ENCODE measurements at regions not wholly inside any gene's neighbourhood (a gene's known extent, or its start where the extent isn't known, plus 50 kb on each side); places are given as distances from the start of the nearest gene placed in this dataset.

DNA sequence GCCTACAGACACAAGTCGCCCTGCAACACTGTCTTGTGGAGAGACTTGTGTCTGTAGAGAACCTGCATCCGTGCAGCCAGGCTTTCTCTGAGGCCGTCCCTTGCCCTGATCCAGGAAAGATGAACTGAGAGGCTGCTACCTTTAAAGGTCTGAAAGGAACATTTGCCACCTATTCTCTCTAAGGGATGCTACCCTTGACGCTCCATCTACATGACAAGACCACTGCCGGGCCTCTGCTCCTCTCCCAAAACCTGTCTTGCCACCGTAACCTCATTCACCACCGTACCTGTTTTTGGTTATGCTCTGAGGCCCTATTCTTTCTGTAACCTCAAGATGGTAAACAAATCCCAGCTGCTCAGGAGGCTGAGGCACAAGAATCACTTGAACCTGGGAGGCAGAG lies 73.9 kb downstream of the FOXF2 start:
- Histone ChIP-seq H3K27ac (ENCODE audit: low read depth, low read length) (no peak overlapping the region), H2AK5ac (ENCODE audit: low read length) (no peak overlapping the region), H4K8ac (ENCODE audit: low read depth, low read length) (no peak overlapping the region), H3K4me2 (ENCODE audit: low read length) (no peak overlapping the region), H3K56ac (ENCODE audit: low read length) (no peak overlapping the region), H2BK120ac (ENCODE audit: low read depth, low read length) (no peak overlapping the region), H3K36me3 (ENCODE audit: control insufficient read depth, insufficient read depth, low read length) (no peaks in the 10 kb centered on the region), H2BK15ac (replicated peaks; ENCODE audit: low read depth) (no peak overlapping the region), H3K23ac (ENCODE audit: low read length) (no peak overlapping the region), H2BK5ac (ENCODE audit: low read length) (no peak overlapping the region), H3K9ac (ENCODE audit: low read length) (no peak overlapping the region), H3K4ac (ENCODE audit: low read depth, low read length) (no peak overlapping the region), H3K18ac (ENCODE audit: low read length) (no peak overlapping the region), H3K4me3 (ENCODE audit: low read length) (no peak overlapping the region), H3K27me3 (ENCODE audit: insufficient read depth, low read length, poor library complexity) (no peaks in the 10 kb centered on the region), H3K79me2 (ENCODE audit: control insufficient read depth, insufficient read depth, low read length) (no peaks in the 10 kb centered on the region), H3K4me1 (ENCODE audit: control insufficient read depth, low read depth, low read length) (peaks cover 4% of the 10 kb centered on the region), H4K5ac (ENCODE audit: low read length) (no peak overlapping the region), H3K79me1 (ENCODE audit: low read length) (no peaks in the 10 kb centered on the region)
- no peak for DNase-seq
- no CpG with 5 or more reads among the region's 7 CpGs for WGBS (ENCODE audit: extremely low coverage, insufficient coverage, low lambda C conversion rate)

DNA sequence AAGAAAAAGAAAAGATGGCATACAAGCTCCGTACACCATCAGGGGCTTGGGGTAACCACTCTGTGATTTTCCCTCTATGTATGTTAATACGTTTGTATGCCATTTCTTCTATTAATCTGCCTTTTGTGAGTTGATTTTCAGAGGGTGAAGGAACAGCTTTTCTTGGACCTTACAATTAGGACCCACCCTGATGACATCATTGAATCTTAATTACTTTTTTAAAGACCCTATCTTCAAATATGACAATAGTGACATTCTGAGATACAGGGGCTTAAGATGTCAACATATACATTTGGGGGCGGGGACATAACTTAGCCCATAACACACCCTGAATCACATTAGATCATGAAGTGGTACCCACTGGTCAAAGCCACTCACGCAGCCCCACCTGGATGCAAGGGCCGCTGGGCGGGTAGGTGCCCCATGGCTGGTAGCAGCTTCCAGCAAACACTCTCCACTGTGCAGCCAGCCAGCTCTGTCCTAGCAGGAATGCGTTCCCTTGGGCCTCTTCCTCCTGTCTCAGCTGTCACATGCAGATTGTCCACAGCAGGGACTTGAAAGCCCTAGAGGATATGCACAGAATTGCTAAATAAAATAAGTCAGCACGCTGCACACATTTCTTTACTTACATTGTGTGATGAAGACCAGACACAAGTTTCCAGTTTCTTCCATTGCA lies 74.5 kb downstream of the FOXF2 start:
- Histone ChIP-seq H3K18ac (ENCODE audit: low read length) (no peak overlapping the region), H3K79me2 (ENCODE audit: control insufficient read depth, insufficient read depth, low read length) (no peaks in the 10 kb centered on the region), H3K36me3 (ENCODE audit: control insufficient read depth, insufficient read depth, low read length) (no peaks in the 10 kb centered on the region), H2BK15ac (replicated peaks; ENCODE audit: low read depth) (no peak overlapping the region), H3K4me2 (ENCODE audit: low read length) (no peak overlapping the region), H3K27ac (ENCODE audit: low read depth, low read length) (no peak overlapping the region), H3K23ac (ENCODE audit: low read length) (no peak overlapping the region), H3K27me3 (ENCODE audit: insufficient read depth, low read length, poor library complexity) (no peaks in the 10 kb centered on the region), H4K5ac (ENCODE audit: low read length) (no peak overlapping the region), H2BK5ac (ENCODE audit: low read length) (no peak overlapping the region), H3K9ac (ENCODE audit: low read length) (no peak overlapping the region), H4K8ac (ENCODE audit: low read depth, low read length) (no peak overlapping the region), H3K56ac (ENCODE audit: low read length) (no peak overlapping the region), H2BK120ac (ENCODE audit: low read depth, low read length) (no peak overlapping the region), H3K4me3 (ENCODE audit: low read length) (no peak overlapping the region), H3K79me1 (ENCODE audit: low read length) (no peaks in the 10 kb centered on the region), H3K4ac (ENCODE audit: low read depth, low read length) (no peak overlapping the region), H3K4me1 (ENCODE audit: control insufficient read depth, low read depth, low read length) (peaks cover 4% of the 10 kb centered on the region), H2AK5ac (ENCODE audit: low read length) (no peak overlapping the region)
- no peak for DNase-seq
- no CpG with 5 or more reads among the region's 8 CpGs for WGBS (ENCODE audit: extremely low coverage, insufficient coverage, low lambda C conversion rate)

- Histone ChIP-seq H3K23ac (ENCODE audit: low read length) (no peak overlapping the region), H4K8ac (ENCODE audit: low read depth, low read length) (no peak overlapping the region), H2AK5ac (ENCODE audit: low read length) (no peak overlapping the region), H2BK15ac (replicated peaks; ENCODE audit: low read depth) (no peak overlapping the region), H3K56ac (ENCODE audit: low read length) (no peak overlapping the region), H3K18ac (ENCODE audit: low read length) (no peak overlapping the region), H3K4me2 (ENCODE audit: low read length) (no peak overlapping the region), H3K4ac (ENCODE audit: low read depth, low read length) (no peak overlapping the region), H3K36me3 (ENCODE audit: control insufficient read depth, insufficient read depth, low read length) (no peaks in the 10 kb centered on the region), H3K79me1 (ENCODE audit: low read length) (no peaks in the 10 kb centered on the region), H3K4me1 (ENCODE audit: control insufficient read depth, low read depth, low read length) (peaks cover 4% of the 10 kb centered on the region), H2BK5ac (ENCODE audit: low read length) (no peak overlapping the region), H3K27ac (ENCODE audit: low read depth, low read length) (no peak overlapping the region), H3K9ac (ENCODE audit: low read length) (no peak overlapping the region), H3K79me2 (ENCODE audit: control insufficient read depth, insufficient read depth, low read length) (no peaks in the 10 kb centered on the region), H3K27me3 (ENCODE audit: insufficient read depth, low read length, poor library complexity) (no peaks in the 10 kb centered on the region), H4K5ac (ENCODE audit: low read length) (no peak overlapping the region), H2BK120ac (ENCODE audit: low read depth, low read length) (no peak overlapping the region), H3K4me3 (ENCODE audit: low read length) (no peak overlapping the region)
- DNase-seq = no peak
- WGBS (ENCODE audit: extremely low coverage, insufficient coverage, low lambda C conversion rate) = no CpG with 5 or more reads among the region's 7 CpGs
These were observed 75.5 kb downstream of the FOXF2 start for GRCh38 chr6:1464781-1465370.

DNA sequence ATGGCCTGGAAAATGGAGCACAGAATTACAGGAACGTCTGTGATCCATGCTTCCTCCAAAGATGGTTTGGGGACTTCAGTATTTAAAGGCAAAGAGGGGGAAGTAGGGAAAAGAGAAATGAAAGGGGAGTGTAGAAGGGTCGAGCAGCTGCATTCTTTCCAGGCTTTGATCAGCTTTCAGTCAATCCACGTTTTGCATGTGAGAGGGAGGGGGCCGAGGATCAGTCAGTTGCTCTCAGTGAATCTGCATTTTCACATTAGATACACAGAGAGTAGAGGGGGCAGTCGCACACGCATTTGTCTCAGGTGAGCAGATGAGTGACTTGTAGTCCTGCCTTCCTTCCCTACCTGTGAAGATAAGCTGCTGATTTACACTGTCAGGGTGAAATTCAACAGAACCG lies 78.8 kb downstream of the FOXF2 start:
- Histone ChIP-seq H3K4me1 (ENCODE audit: control insufficient read depth, low read depth, low read length) (peaks cover 4% of the 10 kb centered on the region), H3K9ac (ENCODE audit: low read length) (no peak overlapping the region), H2AK5ac (ENCODE audit: low read length) (no peak overlapping the region), H4K5ac (ENCODE audit: low read length) (no peak overlapping the region), H3K27me3 (ENCODE audit: insufficient read depth, low read length, poor library complexity) (no peaks in the 10 kb centered on the region), H3K4me2 (ENCODE audit: low read length) (no peak overlapping the region), H4K8ac (ENCODE audit: low read depth, low read length) (no peak overlapping the region), H3K23ac (ENCODE audit: low read length) (no peak overlapping the region), H2BK120ac (ENCODE audit: low read depth, low read length) (no peak overlapping the region), H3K4ac (ENCODE audit: low read depth, low read length) (no peak overlapping the region), H3K36me3 (ENCODE audit: control insufficient read depth, insufficient read depth, low read length) (no peaks in the 10 kb centered on the region), H3K27ac (ENCODE audit: low read depth, low read length) (no peak overlapping the region), H2BK5ac (ENCODE audit: low read length) (no peak overlapping the region), H3K4me3 (ENCODE audit: low read length) (no peak overlapping the region), H3K79me1 (ENCODE audit: low read length) (no peaks in the 10 kb centered on the region), H3K18ac (ENCODE audit: low read length) (no peak overlapping the region), H2BK15ac (replicated peaks; ENCODE audit: low read depth) (no peak overlapping the region), H3K56ac (ENCODE audit: low read length) (peak overlapping the region; percentile 10), H3K79me2 (ENCODE audit: control insufficient read depth, insufficient read depth, low read length) (no peaks in the 10 kb centered on the region)
- DNase-seq = peak; percentile 42
- WGBS (ENCODE audit: extremely low coverage, insufficient coverage, low lambda C conversion rate) = no CpG with 5 or more reads among the region's 7 CpGs

GRCh38 chr6:1470040-1470439 lies 80.7 kb downstream of the FOXF2 start:
- WGBS (ENCODE audit: extremely low coverage, insufficient coverage, low lambda C conversion rate) = no CpG with 5 or more reads among the region's 3 CpGs
- Histone ChIP-seq H3K4ac (ENCODE audit: low read depth, low read length) (no peak overlapping the region), H3K79me1 (ENCODE audit: low read length) (no peaks in the 10 kb centered on the region), H3K4me2 (ENCODE audit: low read length) (no peak overlapping the region), H3K4me1 (ENCODE audit: control insufficient read depth, low read depth, low read length) (peaks cover 4% of the 10 kb centered on the region), H2AK5ac (ENCODE audit: low read length) (no peak overlapping the region), H4K8ac (ENCODE audit: low read depth, low read length) (no peak overlapping the region), H2BK120ac (ENCODE audit: low read depth, low read length) (no peak overlapping the region), H2BK5ac (ENCODE audit: low read length) (no peak overlapping the region), H3K18ac (ENCODE audit: low read length) (no peak overlapping the region), H3K23ac (ENCODE audit: low read length) (no peak overlapping the region), H3K79me2 (ENCODE audit: control insufficient read depth, insufficient read depth, low read length) (no peaks in the 10 kb centered on the region), H2BK15ac (replicated peaks; ENCODE audit: low read depth) (no peak overlapping the region), H3K27ac (ENCODE audit: low read depth, low read length) (no peak overlapping the region), H3K9ac (ENCODE audit: low read length) (no peak overlapping the region), H3K36me3 (ENCODE audit: control insufficient read depth, insufficient read depth, low read length) (no peaks in the 10 kb centered on the region), H3K27me3 (ENCODE audit: insufficient read depth, low read length, poor library complexity) (no peaks in the 10 kb centered on the region), H3K56ac (ENCODE audit: low read length) (no peak overlapping the region), H3K4me3 (ENCODE audit: low read length) (no peak overlapping the region), H4K5ac (ENCODE audit: low read length) (no peak overlapping the region)
- DNase-seq = no peak

GRCh38 chr6:1472643-1473042 lies 83.3 kb downstream of the FOXF2 start:
- no peaks in the 10 kb centered on the region for H3K27me3 ChIP-seq (ENCODE audit: insufficient read depth, low read length, poor library complexity)
- H3K4me3 ChIP-seq (ENCODE audit: low read length) = no peak overlapping the region
- no peak overlapping the region for H4K5ac ChIP-seq (ENCODE audit: low read length)
- H4K8ac ChIP-seq (ENCODE audit: low read depth, low read length) = no peak overlapping the region
- no peak for DNase-seq
- no peak overlapping the region for H3K4ac ChIP-seq (ENCODE audit: low read depth, low read length)
- no peaks in the 10 kb centered on the region for H3K79me1 ChIP-seq (ENCODE audit: low read length)
- no peak overlapping the region for H3K23ac ChIP-seq (ENCODE audit: low read length)
- H2BK120ac ChIP-seq (ENCODE audit: low read depth, low read length) = no peak overlapping the region
- no peak overlapping the region for H2BK15ac ChIP-seq (replicated peaks; ENCODE audit: low read depth)
- H3K9ac ChIP-seq (ENCODE audit: low read length) = no peak overlapping the region
- H3K27ac ChIP-seq (ENCODE audit: low read depth, low read length) = no peak overlapping the region
- no peak overlapping the region for H3K56ac ChIP-seq (ENCODE audit: low read length)
- no peaks in the 10 kb centered on the region for H3K36me3 ChIP-seq (ENCODE audit: control insufficient read depth, insufficient read depth, low read length)
- H3K18ac ChIP-seq (ENCODE audit: low read length) = no peak overlapping the region
- peaks cover 4% of the 10 kb centered on the region for H3K4me1 ChIP-seq (ENCODE audit: control insufficient read depth, low read depth, low read length)
- H3K4me2 ChIP-seq (ENCODE audit: low read length) = no peak overlapping the region
- no peak overlapping the region for H2AK5ac ChIP-seq (ENCODE audit: low read length)
- H2BK5ac ChIP-seq (ENCODE audit: low read length) = no peak overlapping the region
- no peaks in the 10 kb centered on the region for H3K79me2 ChIP-seq (ENCODE audit: control insufficient read depth, insufficient read depth, low read length)
